PC-9 (cell line): ENCODE measurements at regions not wholly inside any gene's neighbourhood (a gene's known extent, or its start where the extent isn't known, plus 50 kb on each side); places are given as distances from the start of the nearest gene placed in this dataset.

Source experiments
- BruUV-seq: library from RNA; stranded (reverse); fragments of 400-500 nt; replicated peaks from 2 replicates; lab custom pipeline; 2021; lab: Mats Ljungman, UMichigan
- CTCF ChIA-PET: fragments of 300-600 bp; sonication (Branson Sonifier 250); formaldehyde crosslinking; loops from one replicate; lab custom pipeline; 2022; ENCODE audit warnings: antibody characterized with exemption; lab: Charles Lee
- POLR2A ChIA-PET: fragments of 300-600 bp; sonication (Branson Sonifier 250); formaldehyde crosslinking; loops from one replicate; lab custom pipeline; 2022; ENCODE audit warnings: antibody characterized with exemption; ENCODE audit not compliant: unreplicated experiment; lab: Charles Lee
- DNase-seq, 2 experiments: peaks; one replicate each; pipeline versions ENCODE4 v3.0.0 to v3.0.0-alpha.2; 2015 to 2022; ENCODE audit warnings: mixed read lengths in 1 of 2
- H2AFZ ChIP-seq: fragments of 200-600 bp; sonication (generic); 2 replicates; pipeline ENCODE4 v1.8.1; 2017; ENCODE audit warnings: antibody characterized with exemption
- H3F3A ChIP-seq: fragments of 200-600 bp; sonication (generic); 2 replicates; pipeline ENCODE4 v1.8.1; 2017; ENCODE audit warnings: antibody characterized with exemption, mild to moderate bottlenecking, low read depth; ENCODE audit not compliant: insufficient read depth
- H3K27ac ChIP-seq: fragments of 200-600 bp; sonication (generic); 2 replicates; pipeline ENCODE4 v1.6.1; 2016; ENCODE audit warnings: mixed run types
- H3K27me3 ChIP-seq: fragments of 200-600 bp; sonication (generic); 2 replicates; pipeline ENCODE4 v1.6.1; 2016; ENCODE audit warnings: low read depth, mixed run types; ENCODE audit not compliant: insufficient read depth
- H3K36me3 ChIP-seq: fragments of 200-600 bp; sonication (generic); 2 replicates; pipeline ENCODE4 v1.6.1; 2016; ENCODE audit warnings: low read depth, mixed run types
- H3K4me1 ChIP-seq: fragments of 200-600 bp; sonication (generic); replicated peaks from 2 replicates; pipeline ENCODE4 v1.6.1; 2016; ENCODE audit warnings: mixed run types; ENCODE audit not compliant: insufficient read depth
- H3K4me2 ChIP-seq: fragments of 200-600 bp; sonication (generic); 2 replicates; pipeline ENCODE4 v1.6.1; 2017; ENCODE audit warnings: mixed run types
- H3K4me3 ChIP-seq: fragments of 200-600 bp; sonication (generic); 2 replicates; pipeline ENCODE4 v1.6.1; 2016; ENCODE audit warnings: mixed run types
- H3K79me2 ChIP-seq: fragments of 200-600 bp; sonication (generic); 2 replicates; pipeline ENCODE4 v1.6.1; 2017; ENCODE audit warnings: low read depth, mixed run types
- H3K9me2 ChIP-seq: fragments of 200-600 bp; sonication (generic); 2 replicates; pipeline ENCODE4 v1.8.1; 2017; ENCODE audit warnings: mild to moderate bottlenecking; ENCODE audit not compliant: insufficient read depth
- H3K9me3 ChIP-seq: fragments of 200-600 bp; sonication (generic); 2 replicates; pipeline ENCODE4 v1.8.1; 2016; ENCODE audit warnings: low read depth; ENCODE audit not compliant: insufficient read depth
- H4K20me1 ChIP-seq: fragments of 200-600 bp; sonication (generic); 2 replicates; pipeline ENCODE4 v1.8.1; 2017; ENCODE audit not compliant: insufficient read depth
- CTCF ChIP-seq: fragments of 200-600 bp; sonication (generic); conservative IDR thresholded peaks from 2 replicates; pipeline ENCODE4 v1.6.1; 2017; ENCODE audit warnings: mixed run types, antibody characterized with exemption, mild to moderate bottlenecking, moderate library complexity
- EZH2 ChIP-seq: fragments of 200-600 bp; sonication (generic); IDR thresholded peaks from 2 replicates; pipeline ENCODE4 v1.8.0; 2017; ENCODE audit warnings: antibody characterized with exemption, low read depth
- intact Hi-C: fragments of 100-400 bp; cut with micrococcal nuclease; formaldehyde crosslinking; loops from one replicate; pipeline ENCODE4 v1.10.0; 2022; ENCODE audit not compliant: unreplicated experiment

DNA sequence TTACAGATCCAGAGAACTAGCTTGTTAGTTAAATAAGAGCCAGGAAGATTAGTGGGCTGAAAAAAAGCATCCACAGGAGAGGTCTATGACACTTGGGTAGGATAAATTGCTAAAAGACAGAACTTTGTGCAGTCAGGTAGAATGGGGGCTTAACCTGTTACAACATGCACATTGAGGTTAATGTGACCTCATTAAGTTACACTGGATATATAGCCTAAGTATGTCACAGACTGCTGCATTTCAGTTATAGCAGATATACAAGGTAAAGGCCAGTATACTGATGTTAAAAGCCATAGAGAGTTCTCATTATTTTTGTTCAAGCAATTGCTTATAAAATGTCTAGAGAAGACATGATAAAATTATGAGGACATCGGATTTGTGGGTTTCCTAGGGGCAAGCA is 1179.9 kb upstream of the PCDH9 start:
- BruUV-seq: no TSS peak
- POLR2A ChIA-PET: no interaction called here

DNA sequence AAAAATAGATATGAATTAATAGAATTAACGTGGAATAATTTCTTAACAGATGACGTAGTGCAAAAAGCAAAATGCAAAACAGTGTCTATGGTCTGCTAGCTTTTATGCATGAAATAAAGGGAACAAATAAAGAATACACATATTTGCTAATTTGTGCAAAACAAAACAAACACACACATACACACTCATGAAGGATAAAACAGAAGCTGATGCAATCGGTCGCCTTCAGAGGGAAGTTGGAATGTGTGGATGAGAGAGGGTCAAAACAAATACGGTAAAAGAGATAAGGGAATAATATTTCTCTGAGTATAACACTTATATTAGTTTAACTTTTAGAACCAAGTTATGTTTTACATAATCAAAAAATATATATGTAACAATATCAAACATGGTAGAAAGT is 1160.9 kb upstream of the PCDH9 start:
- H3K4me2 ChIP-seq: no peak overlapping the region
- no peak overlapping the region for H3K4me3 ChIP-seq
- TF ChIP-seq CTCF (no peak), EZH2 (no peak)
- no peaks in the 10 kb centered on the region for H3F3A ChIP-seq
- BruUV-seq: no TSS peak
- no peaks in the 10 kb centered on the region for H4K20me1 ChIP-seq
- intact Hi-C loops: no loop called here
- no peaks in the 10 kb centered on the region for H3K36me3 ChIP-seq
- H2AFZ ChIP-seq: no peak overlapping the region
- no peaks in the 10 kb centered on the region for H3K79me2 ChIP-seq
- H3K9me3 ChIP-seq: no peaks in the 10 kb centered on the region; the same call in 1 of the 2 replicates
- no peaks in the 10 kb centered on the region for H3K9me2 ChIP-seq
- POLR2A ChIA-PET: no interaction called here
- no peak for DNase-seq
- H3K27ac ChIP-seq: no peak overlapping the region
- H3K27me3 ChIP-seq: no peaks in the 10 kb centered on the region
- CTCF ChIA-PET: no interaction called here
- H3K4me1 ChIP-seq: no peaks in the 10 kb centered on the region

More for the DNA sequence above, 1179.9 kb upstream of the PCDH9 start:
- intact Hi-C loops: no loop called here
- H3K36me3 ChIP-seq: no peaks in the 10 kb centered on the region
- no peaks in the 10 kb centered on the region for H3F3A ChIP-seq
- no peaks in the 10 kb centered on the region for H3K4me1 ChIP-seq
- no peak overlapping the region for H2AFZ ChIP-seq
- DNase-seq: no peak
- H3K4me3 ChIP-seq: no peak overlapping the region
- H3K27me3 ChIP-seq: no peaks in the 10 kb centered on the region
- no peaks in the 10 kb centered on the region for H4K20me1 ChIP-seq
- H3K9me2 ChIP-seq: no peaks in the 10 kb centered on the region
- no peak for TF ChIP-seq CTCF
- no peak for TF ChIP-seq EZH2
- H3K9me3 ChIP-seq: no peaks in the 10 kb centered on the region
- H3K79me2 ChIP-seq: no peaks in the 10 kb centered on the region
- CTCF ChIA-PET: no interaction called here
- H3K27ac ChIP-seq: no peak overlapping the region
- H3K4me2 ChIP-seq: no peak overlapping the region

- H4K20me1 ChIP-seq: no peaks in the 10 kb centered on the region
- DNase-seq: no peak
- BruUV-seq: no TSS peak
- no peaks in the 10 kb centered on the region for H3K9me2 ChIP-seq
- H3K9me3 ChIP-seq: no peaks in the 10 kb centered on the region; the same call in 1 of the 2 replicates
- no peaks in the 10 kb centered on the region for H3K27me3 ChIP-seq
- no peaks in the 10 kb centered on the region for H3K36me3 ChIP-seq
- ChIA-PET CTCF (no interaction called here), POLR2A (no interaction called here)
- TF ChIP-seq EZH2 (no peak), CTCF (no peak)
- no peak overlapping the region for H3K4me2 ChIP-seq
- H3K27ac ChIP-seq: no peak overlapping the region
- no peak overlapping the region for H2AFZ ChIP-seq
- intact Hi-C loops: no loop called here
- H3K79me2 ChIP-seq: no peaks in the 10 kb centered on the region
- H3F3A ChIP-seq: no peaks in the 10 kb centered on the region
- no peak overlapping the region for H3K4me3 ChIP-seq
- H3K4me1 ChIP-seq: no peaks in the 10 kb centered on the region
These were observed 1156.7 kb upstream of the PCDH9 start for GRCh38 chr13:68386808-68387207.
